ENCODE measurements at regions not wholly inside any gene's neighbourhood (a gene's known extent, or its start where the extent isn't known, plus 50 kb on each side); places are given as distances from the start of the nearest gene placed in this dataset.

GRCh38 chr16:73350707-73351452, 303.0 kb upstream of the ZFHX3 start:
- no peaks in the 10 kb centered on the region for H3K9me3 ChIP-seq (ENCODE audit: insufficient read depth, low read length)
- H3K36me3 ChIP-seq (replicated peaks; ENCODE audit: low read depth, low read length): no peaks in the 10 kb centered on the region
- TF ChIP-seq CTCF (IDR thresholded peaks at IDR 0.05; ENCODE audit: low read depth, low read length) (no peak), EZH2phosphoT487 (IDR thresholded peaks at IDR 0.05; ENCODE audit: low read depth) (no peak)
- peaks cover 29% of the 10 kb centered on the region for H3K27me3 ChIP-seq (ENCODE audit: low read depth, low read length)
- no peak overlapping the region for H3K9ac ChIP-seq (ENCODE audit: low read length)
- no peak overlapping the region for H3K4me3 ChIP-seq (ENCODE audit: low read length)
- no peak overlapping the region for H3K27ac ChIP-seq (ENCODE audit: low read length)
- H3K79me2 ChIP-seq (ENCODE audit: low read length): no peaks in the 10 kb centered on the region
- H3K4me2 ChIP-seq (ENCODE audit: low read length): no peak overlapping the region
- no peak overlapping the region for H2AFZ ChIP-seq (ENCODE audit: low read depth, low read length)
- no peaks in the 10 kb centered on the region for H4K20me1 ChIP-seq (ENCODE audit: insufficient read depth, low read length)
- no peaks in the 10 kb centered on the region for H3K4me1 ChIP-seq (ENCODE audit: low read length)

- Histone ChIP-seq H3K79me2 (ENCODE audit: low read length) (no peaks in the 10 kb centered on the region), H3K9me3 (ENCODE audit: insufficient read depth, low read length) (no peaks in the 10 kb centered on the region), H3K9ac (ENCODE audit: low read length) (no peak overlapping the region), H3K27me3 (ENCODE audit: low read depth, low read length) (peaks cover 21% of the 10 kb centered on the region), H3K4me2 (ENCODE audit: low read length) (no peak overlapping the region), H3K4me3 (ENCODE audit: low read length) (no peak overlapping the region), H3K27ac (ENCODE audit: low read length) (no peak overlapping the region), H2AFZ (ENCODE audit: low read depth, low read length) (no peak overlapping the region), H3K36me3 (replicated peaks; ENCODE audit: low read depth, low read length) (no peaks in the 10 kb centered on the region), H4K20me1 (ENCODE audit: insufficient read depth, low read length) (no peaks in the 10 kb centered on the region), H3K4me1 (ENCODE audit: low read length) (no peaks in the 10 kb centered on the region)
- no peak for TF ChIP-seq CTCF (IDR thresholded peaks at IDR 0.05; ENCODE audit: low read depth, low read length)
- TF ChIP-seq EZH2phosphoT487 (IDR thresholded peaks at IDR 0.05; ENCODE audit: low read depth): no peak
Observed at GRCh38 chr16:73347500-73348375, 299.8 kb upstream of the ZFHX3 start.

DNA sequence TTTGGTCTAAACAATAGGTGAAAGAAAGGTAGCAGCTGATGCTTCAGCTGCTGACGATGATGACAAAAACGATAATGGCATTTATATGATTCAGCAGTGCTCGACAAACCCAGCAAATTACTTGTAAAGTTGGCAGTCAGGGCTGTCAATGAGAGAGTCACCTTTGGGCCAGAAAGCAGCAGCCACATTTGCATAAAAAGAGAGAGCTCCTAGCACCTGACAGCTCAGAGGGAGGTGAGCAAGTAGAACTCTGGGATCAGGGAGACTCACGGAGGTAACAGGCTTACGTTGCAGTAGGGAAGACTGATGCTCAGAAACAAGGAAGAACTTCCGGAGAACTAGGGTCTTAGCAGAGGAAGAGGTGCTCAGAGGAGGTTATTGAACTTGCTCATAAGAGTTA, 291.9 kb upstream of the ZFHX3 start:
- no peak overlapping the region for H2AFZ ChIP-seq (ENCODE audit: low read depth, low read length)
- no peak overlapping the region for H3K27ac ChIP-seq (ENCODE audit: low read length)
- H3K79me2 ChIP-seq (ENCODE audit: low read length): no peaks in the 10 kb centered on the region
- TF ChIP-seq EZH2phosphoT487 (IDR thresholded peaks at IDR 0.05; ENCODE audit: low read depth) (no peak), CTCF (IDR thresholded peaks at IDR 0.05; ENCODE audit: low read depth, low read length) (no peak)
- no peaks in the 10 kb centered on the region for H3K9me3 ChIP-seq (ENCODE audit: insufficient read depth, low read length)
- no peaks in the 10 kb centered on the region for H4K20me1 ChIP-seq (ENCODE audit: insufficient read depth, low read length)
- H3K9ac ChIP-seq (ENCODE audit: low read length): no peak overlapping the region
- no peak overlapping the region for H3K4me3 ChIP-seq (ENCODE audit: low read length)
- H3K36me3 ChIP-seq (replicated peaks; ENCODE audit: low read depth, low read length): no peaks in the 10 kb centered on the region
- no peaks in the 10 kb centered on the region for H3K4me1 ChIP-seq (ENCODE audit: low read length)
- H3K4me2 ChIP-seq (ENCODE audit: low read length): no peak overlapping the region
- H3K27me3 ChIP-seq (ENCODE audit: low read depth, low read length): peaks cover 6% of the 10 kb centered on the region; the same call in 1 of the 2 replicates
